ENCODE measurements at regions not wholly inside any gene's neighbourhood (a gene's known extent, or its start where the extent isn't known, plus 50 kb on each side); places are given as distances from the start of the nearest gene placed in this dataset.

DNA sequence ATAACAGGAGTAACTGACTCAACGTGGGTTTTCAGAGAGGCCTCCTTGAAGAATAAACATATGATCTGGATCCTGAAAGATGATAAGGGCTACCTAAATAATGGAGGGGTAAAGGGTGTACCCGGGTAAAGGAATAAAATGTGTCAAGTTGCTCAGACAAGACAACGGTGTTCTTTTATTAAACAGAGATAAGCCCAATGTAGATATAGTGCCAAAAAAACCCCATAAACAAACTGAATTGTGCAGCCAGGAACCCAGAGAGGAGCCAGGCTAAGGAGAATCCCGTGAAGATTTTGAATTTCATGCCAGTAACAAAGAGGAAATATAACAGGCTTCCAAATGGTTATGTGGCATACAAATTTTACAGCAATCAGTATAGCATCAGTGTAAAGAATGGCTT is 618.2 kb downstream of the CPS1 start:
- no peaks in the 10 kb centered on the region for H3K4me1 ChIP-seq (ENCODE audit: insufficient read depth, low read length)
- no peak for ATAC-seq (ENCODE audit: insufficient read depth, low read depth)

DNA sequence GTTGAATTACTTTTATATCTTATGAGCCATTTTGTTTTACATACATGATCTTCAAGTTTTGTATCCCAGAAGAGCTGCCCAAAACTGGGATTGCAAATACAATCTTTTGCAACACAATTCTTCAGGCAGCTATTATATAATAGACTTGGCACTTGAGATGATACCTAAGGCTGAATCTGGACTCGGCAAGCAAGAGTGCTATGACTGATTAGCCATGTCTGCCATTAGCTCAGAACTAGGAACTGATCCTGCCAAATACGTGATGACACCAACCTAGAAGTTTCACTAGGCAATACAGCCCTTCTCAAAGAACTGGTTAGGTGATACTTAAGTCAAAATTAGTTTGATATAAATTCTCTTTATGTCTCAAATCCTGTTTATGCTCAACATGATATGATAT is 619.6 kb downstream of the CPS1 start:
- Histone ChIP-seq H3K36me3 (ENCODE audit: insufficient read depth, low read length) (no peaks in the 10 kb centered on the region), H3K4me1 (ENCODE audit: insufficient read depth, low read length) (no peaks in the 10 kb centered on the region), H3K9me3 (ENCODE audit: insufficient read depth, low read length, severe bottlenecking) (no peaks in the 10 kb centered on the region), H4K20me1 (ENCODE audit: insufficient read depth, low read length) (no peaks in the 10 kb centered on the region), H3K4me2 (ENCODE audit: insufficient read depth, low read length) (no peak overlapping the region), H3K27me3 (ENCODE audit: insufficient read depth, low read length, poor library complexity) (no peaks in the 10 kb centered on the region), H3K79me2 (ENCODE audit: insufficient read depth, low read length) (no peaks in the 10 kb centered on the region), H3K27ac (ENCODE audit: low read length) (no peak overlapping the region), H3K9ac (ENCODE audit: low read depth, low read length) (no peak overlapping the region), H3K4me3 (ENCODE audit: low read depth in 1 of 2, low read length in 2 of 2) (no peak overlapping the region), H2AFZ (ENCODE audit: low read depth, low read length) (no peak overlapping the region)
- ATAC-seq (ENCODE audit: insufficient read depth, low read depth) (no peak), DNase-seq (no peak)
- TF ChIP-seq, protein P1, sequence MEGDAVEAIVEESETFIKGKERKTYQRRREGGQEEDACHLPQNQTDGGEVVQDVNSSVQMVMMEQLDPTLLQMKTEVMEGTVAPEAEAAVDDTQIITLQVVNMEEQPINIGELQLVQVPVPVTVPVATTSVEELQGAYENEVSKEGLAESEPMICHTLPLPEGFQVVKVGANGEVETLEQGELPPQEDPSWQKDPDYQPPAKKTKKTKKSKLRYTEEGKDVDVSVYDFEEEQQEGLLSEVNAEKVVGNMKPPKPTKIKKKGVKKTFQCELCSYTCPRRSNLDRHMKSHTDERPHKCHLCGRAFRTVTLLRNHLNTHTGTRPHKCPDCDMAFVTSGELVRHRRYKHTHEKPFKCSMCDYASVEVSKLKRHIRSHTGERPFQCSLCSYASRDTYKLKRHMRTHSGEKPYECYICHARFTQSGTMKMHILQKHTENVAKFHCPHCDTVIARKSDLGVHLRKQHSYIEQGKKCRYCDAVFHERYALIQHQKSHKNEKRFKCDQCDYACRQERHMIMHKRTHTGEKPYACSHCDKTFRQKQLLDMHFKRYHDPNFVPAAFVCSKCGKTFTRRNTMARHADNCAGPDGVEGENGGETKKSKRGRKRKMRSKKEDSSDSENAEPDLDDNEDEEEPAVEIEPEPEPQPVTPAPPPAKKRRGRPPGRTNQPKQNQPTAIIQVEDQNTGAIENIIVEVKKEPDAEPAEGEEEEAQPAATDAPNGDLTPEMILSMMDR (IDR thresholded peaks at IDR 0.05; ENCODE audit: borderline replicate concordance, extremely low read depth, low read length, poor library complexity, severe bottlenecking), result no peak
- TF ChIP-seq EZH2 (IDR thresholded peaks at IDR 0.05; ENCODE audit: borderline replicate concordance, low read depth, low read length, severe bottlenecking), result no peak

More for the DNA sequence above, 618.2 kb downstream of the CPS1 start:
- Histone ChIP-seq H3K4me2 (ENCODE audit: insufficient read depth, low read length) (no peak overlapping the region), H3K27ac (ENCODE audit: low read length) (no peak overlapping the region), H3K36me3 (ENCODE audit: insufficient read depth, low read length) (no peaks in the 10 kb centered on the region), H3K4me3 (ENCODE audit: low read depth in 1 of 2, low read length in 2 of 2) (no peak overlapping the region), H4K20me1 (ENCODE audit: insufficient read depth, low read length) (no peaks in the 10 kb centered on the region), H3K9ac (ENCODE audit: low read depth, low read length) (no peak overlapping the region), H3K79me2 (ENCODE audit: insufficient read depth, low read length) (no peaks in the 10 kb centered on the region), H3K9me3 (ENCODE audit: insufficient read depth, low read length, severe bottlenecking) (no peaks in the 10 kb centered on the region), H3K27me3 (ENCODE audit: insufficient read depth, low read length, poor library complexity) (no peaks in the 10 kb centered on the region), H2AFZ (ENCODE audit: low read depth, low read length) (no peak overlapping the region)
- DNase-seq, result no peak
- TF ChIP-seq, protein P1 (IDR thresholded peaks at IDR 0.05; ENCODE audit: borderline replicate concordance, extremely low read depth, low read length, poor library complexity, severe bottlenecking), result no peak
- TF ChIP-seq EZH2 (IDR thresholded peaks at IDR 0.05; ENCODE audit: borderline replicate concordance, low read depth, low read length, severe bottlenecking), result no peak

DNA sequence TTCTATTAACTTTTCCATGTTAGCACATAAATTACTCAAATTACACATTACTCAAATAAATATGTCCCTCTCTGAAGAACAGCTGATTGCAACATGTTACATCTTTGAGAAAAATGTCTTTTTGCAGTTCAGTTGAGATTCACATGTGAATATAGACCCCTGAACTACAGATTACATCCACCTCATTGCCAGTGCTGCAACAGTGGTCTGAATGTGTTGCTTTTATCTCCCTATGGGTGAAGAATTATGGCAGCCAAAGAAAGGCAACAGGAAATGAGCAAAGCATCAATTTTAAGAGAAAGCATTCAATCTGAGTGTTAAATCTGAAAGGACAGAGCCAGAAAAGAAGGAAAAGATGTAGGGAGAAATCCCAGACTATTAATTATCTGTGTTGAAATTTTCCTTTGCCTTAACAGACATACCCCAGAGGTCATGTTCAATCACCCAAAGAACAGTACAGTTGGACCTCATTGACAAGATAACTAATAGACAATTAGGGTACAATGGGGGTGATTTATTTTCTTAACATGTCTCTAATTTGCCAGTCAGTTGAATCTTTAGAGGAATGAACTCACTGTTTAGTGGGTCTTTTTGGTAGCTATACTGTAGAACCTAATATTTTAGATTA is 620.2 kb downstream of the CPS1 start:
- Histone ChIP-seq H3K9ac (ENCODE audit: low read depth, low read length) (no peak overlapping the region), H3K27me3 (ENCODE audit: insufficient read depth, low read length, poor library complexity) (no peaks in the 10 kb centered on the region), H3K36me3 (ENCODE audit: insufficient read depth, low read length) (no peaks in the 10 kb centered on the region), H3K79me2 (ENCODE audit: insufficient read depth, low read length) (no peaks in the 10 kb centered on the region), H2AFZ (ENCODE audit: low read depth, low read length) (no peak overlapping the region), H3K4me3 (ENCODE audit: low read depth in 1 of 2, low read length in 2 of 2) (no peak overlapping the region), H3K4me2 (ENCODE audit: insufficient read depth, low read length) (no peak overlapping the region), H3K27ac (ENCODE audit: low read length) (no peak overlapping the region), H4K20me1 (ENCODE audit: insufficient read depth, low read length) (no peaks in the 10 kb centered on the region), H3K9me3 (ENCODE audit: insufficient read depth, low read length, severe bottlenecking) (no peaks in the 10 kb centered on the region), H3K4me1 (ENCODE audit: insufficient read depth, low read length) (no peaks in the 10 kb centered on the region)
- ATAC-seq (ENCODE audit: insufficient read depth, low read depth), result no peak
- DNase-seq, result no peak
- no peak for TF ChIP-seq EZH2 (IDR thresholded peaks at IDR 0.05; ENCODE audit: borderline replicate concordance, low read depth, low read length, severe bottlenecking)
- TF ChIP-seq, protein P1 (IDR thresholded peaks at IDR 0.05; ENCODE audit: borderline replicate concordance, extremely low read depth, low read length, poor library complexity, severe bottlenecking), result no peak

All from DND-41 (cell line).